C4-2B (cell line): ENCODE measurements at regions not wholly inside any gene's neighbourhood (a gene's known extent, or its start where the extent isn't known, plus 50 kb on each side); places are given as distances from the start of the nearest gene placed in this dataset.

Experiments used
- CTCF ChIP-seq: fragments of 450-650 bp; conservative IDR thresholded peaks from 2 replicates; pipeline ENCODE4 v1.5.1; 2017; ENCODE audit warnings: mild to moderate bottlenecking
- ZFX ChIP-seq: fragments of 450-650 bp; IDR thresholded peaks from 2 replicates; pipeline ENCODE4 v1.6.1; 2017

- TF ChIP-seq CTCF (no peak), ZFX (no peak)
These were observed 577.4 kb upstream of the LMCD1 start for GRCh38 chr3:7924228-7924627.
